SH-SY5Y (cell line): ENCODE measurements at regions not wholly inside any gene's neighbourhood (a gene's known extent, or its start where the extent isn't known, plus 50 kb on each side); places are given as distances from the start of the nearest gene placed in this dataset.

Experiments used
- GATA2 ChIP-seq: IDR thresholded peaks from 2 replicates; pipeline ENCODE4 v1.6.1; 2011; ENCODE audit warnings: mild to moderate bottlenecking, low read depth, low read length
- GATA3 ChIP-seq: IDR thresholded peaks from 2 replicates; pipeline ENCODE4 v1.6.1; 2011; ENCODE audit warnings: low read depth, mild to moderate bottlenecking, low read length, moderate library complexity

- TF ChIP-seq GATA2 (no peak), GATA3 (no peak)
These were observed 102.2 kb downstream of the LRRC30 start for GRCh38 chr18:7333025-7333562.

GRCh38 chr18:7334973-7335568 is 104.2 kb downstream of the LRRC30 start:
- TF ChIP-seq GATA2 (no peak), GATA3 (no peak)

- no peak for TF ChIP-seq GATA2
- TF ChIP-seq GATA3: no peak
These were observed 105.7 kb downstream of the LRRC30 start for GRCh38 chr18:7336623-7337022.

- TF ChIP-seq GATA3: no peak
These were observed 108.0 kb downstream of the LRRC30 start for GRCh38 chr18:7338846-7339245.

GRCh38 chr18:7341581-7342337 is 110.9 kb downstream of the LRRC30 start:
- TF ChIP-seq GATA2 (no peak), GATA3 (no peak)

GRCh38 chr18:7349181-7349837 is 118.4 kb downstream of the LRRC30 start:
- TF ChIP-seq GATA3 (no peak), GATA2 (no peak)

- no peak for TF ChIP-seq GATA2
- TF ChIP-seq GATA3: no peak
These were observed 128.3 kb downstream of the LRRC30 start for GRCh38 chr18:7358989-7359726.

- TF ChIP-seq GATA2 (no peak), GATA3 (no peak)
These were observed 129.8 kb downstream of the LRRC30 start for GRCh38 chr18:7360606-7361170.

GRCh38 chr18:7363338-7363737 is 132.4 kb downstream of the LRRC30 start:
- TF ChIP-seq GATA2 (no peak), GATA3 (no peak)

- TF ChIP-seq GATA2 (no peak), GATA3 (no peak)
These were observed 135.7 kb downstream of the LRRC30 start for GRCh38 chr18:7366597-7366996.

- no peak for TF ChIP-seq GATA3
- TF ChIP-seq GATA2: no peak
These were observed 136.4 kb downstream of the LRRC30 start for GRCh38 chr18:7367336-7367735.

GRCh38 chr18:7369006-7369405 is 138.1 kb downstream of the LRRC30 start:
- TF ChIP-seq GATA2 (no peak), GATA3 (no peak)

GRCh38 chr18:7370375-7370774 is 139.5 kb downstream of the LRRC30 start:
- TF ChIP-seq GATA3 (no peak), GATA2 (no peak)

- no peak for TF ChIP-seq GATA2
- TF ChIP-seq GATA3: no peak
These were observed 139.9 kb downstream of the LRRC30 start for GRCh38 chr18:7370802-7371201.

- TF ChIP-seq GATA3 (no peak), GATA2 (no peak)
These were observed 142.6 kb downstream of the LRRC30 start for GRCh38 chr18:7373441-7373840.
